ENCODE measurements at regions not wholly inside any gene's neighbourhood (a gene's known extent, or its start where the extent isn't known, plus 50 kb on each side); places are given as distances from the start of the nearest gene placed in this dataset.

GRCh38 chr2:60025496-60025895 is 528.0 kb downstream of the BCL11A start:
- no CpG with 5 or more reads among the region's 2 CpGs for WGBS (ENCODE audit: insufficient coverage)
- H3K4me3 Mint-ChIP-seq: no peak overlapping the region
- H3K27me3 Mint-ChIP-seq: peaks cover 9% of the 10 kb centered on the region
- Histone ChIP-seq H3K9me3 (ENCODE audit: control extremely low read depth in 1 of 3, control insufficient read depth in 2 of 3, insufficient read depth in 1 of 3, low read length in 2 of 3) (no peaks in the 10 kb centered on the region), H3K27ac (ENCODE audit: low read length in 2 of 2) (no peak overlapping the region), H3K4me1 (ENCODE audit: control insufficient read depth in 2 of 2, insufficient read depth in 2 of 2, low read length in 2 of 2) (peaks cover 7 to 8% of the 10 kb centered on the region in 2 donors), H3K4me3 (ENCODE audit: control extremely low read depth in 1 of 5, extremely low read depth in 1 of 5, insufficient read depth in 1 of 5, low read depth in 2 of 5, low read length in 4 of 5) (no peak overlapping the region), H3K79me2 (ENCODE audit: control insufficient read depth, insufficient read depth, low read length) (no peaks in the 10 kb centered on the region), H2AFZ (ENCODE audit: insufficient read depth, low read depth, low read length, poor library complexity, severe bottlenecking) (no peak overlapping the region), H4K20me1 (ENCODE audit: control insufficient read depth, insufficient read depth, low read length, poor library complexity, severe bottlenecking) (no peaks in the 10 kb centered on the region), H3K36me3 (replicated peaks in 1 of 2; ENCODE audit: control extremely low read depth in 1 of 2, control insufficient read depth in 1 of 2, extremely low read depth in 1 of 2, insufficient read depth in 2 of 2, low read length in 1 of 2) (no peaks in the 10 kb centered on the region), H3K27me3 (replicated peaks in 1 of 4; ENCODE audit: control extremely low read depth in 1 of 4, control insufficient read depth in 3 of 4, insufficient read depth in 4 of 4, low read length in 3 of 4) (no peaks in the 10 kb centered on the region), H3K9ac (ENCODE audit: low read length) (no peak overlapping the region), H3K4me2 (replicated peaks; ENCODE audit: low read depth, low read length, poor library complexity, severe bottlenecking) (no peak overlapping the region)
- intact Hi-C loops (cut with micrococcal nuclease): no loop called here
- peaks cover 14% of the 10 kb centered on the region for H3K4me1 Mint-ChIP-seq
- TF ChIP-seq EZH2 (IDR thresholded peaks at IDR 0.05; ENCODE audit: borderline replicate concordance, insufficient read depth, low read depth, low read length, poor library complexity, severe bottlenecking) (no peak), CTCF (IDR thresholded peaks at IDR 0.05) (no peak)
- ChIA-PET POLR2A (no interaction called here), CTCF (no interaction called here)
- no peak overlapping the region for H3K27ac Mint-ChIP-seq
- DNase-seq (no peak), ATAC-seq (ENCODE audit: low read depth) (no peak)
- peaks cover 2% of the 10 kb centered on the region for H3K9me3 Mint-ChIP-seq (ENCODE audit: insufficient read depth)

DNA sequence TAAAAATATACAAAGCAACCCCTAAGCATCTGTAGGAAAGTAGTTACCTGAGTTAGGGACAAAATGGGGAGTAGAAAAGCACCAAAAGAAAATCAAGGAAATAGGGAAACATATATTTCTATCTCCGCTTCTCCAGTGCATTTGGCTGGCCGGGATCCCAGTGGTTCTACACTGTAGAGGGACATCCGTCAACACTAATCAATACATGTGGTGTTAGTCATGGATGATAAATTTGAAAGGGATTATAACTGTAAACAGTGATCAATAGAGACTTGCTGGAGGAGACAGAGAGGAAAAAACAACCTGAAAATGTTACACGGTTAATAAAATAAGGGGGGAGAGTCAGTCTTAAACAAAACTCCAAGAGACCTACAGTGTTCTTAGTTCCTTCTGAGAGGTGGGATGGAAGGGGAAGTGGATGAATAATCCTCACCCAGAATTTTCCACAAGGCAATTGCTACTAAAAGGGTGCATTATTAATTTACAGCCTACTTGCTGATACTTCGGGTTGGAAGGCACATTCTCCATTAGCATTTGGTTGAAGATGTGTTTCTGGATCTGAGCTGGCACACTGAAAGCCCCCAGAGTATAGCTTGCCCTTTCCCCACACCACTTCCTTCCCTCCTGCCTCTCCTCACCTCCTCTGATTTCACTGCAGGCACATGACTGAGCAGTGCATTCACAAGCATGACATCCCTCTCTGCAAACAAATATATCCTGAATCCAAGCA is 530.0 kb downstream of the BCL11A start:
- Histone ChIP-seq H3K4me2 (replicated peaks; ENCODE audit: low read depth, low read length, poor library complexity, severe bottlenecking) (peak overlapping the region; percentile 34), H3K27me3 (replicated peaks in 1 of 4; ENCODE audit: control extremely low read depth in 1 of 4, control insufficient read depth in 3 of 4, insufficient read depth in 4 of 4, low read length in 3 of 4) (no peaks in the 10 kb centered on the region), H3K9ac (ENCODE audit: low read length) (no peak overlapping the region), H3K4me3 (ENCODE audit: control extremely low read depth in 1 of 5, extremely low read depth in 1 of 5, insufficient read depth in 1 of 5, low read depth in 2 of 5, low read length in 4 of 5) (peak overlapping the region in 1 of 5 experiments; percentile 14), H3K9me3 (ENCODE audit: control extremely low read depth in 1 of 3, control insufficient read depth in 2 of 3, insufficient read depth in 1 of 3, low read length in 2 of 3) (peaks cover 2 to 7% (median 4%) of the 10 kb centered on the region in 3 donors), H2AFZ (ENCODE audit: insufficient read depth, low read depth, low read length, poor library complexity, severe bottlenecking) (peak overlapping the region; percentile 53), H3K79me2 (ENCODE audit: control insufficient read depth, insufficient read depth, low read length) (no peaks in the 10 kb centered on the region), H4K20me1 (ENCODE audit: control insufficient read depth, insufficient read depth, low read length, poor library complexity, severe bottlenecking) (no peaks in the 10 kb centered on the region), H3K4me1 (ENCODE audit: control insufficient read depth in 2 of 2, insufficient read depth in 2 of 2, low read length in 2 of 2) (peaks cover 7 to 8% of the 10 kb centered on the region in 2 donors), H3K36me3 (replicated peaks in 1 of 2; ENCODE audit: control extremely low read depth in 1 of 2, control insufficient read depth in 1 of 2, extremely low read depth in 1 of 2, insufficient read depth in 2 of 2, low read length in 1 of 2) (no peaks in the 10 kb centered on the region), H3K27ac (ENCODE audit: low read length in 2 of 2) (no peak overlapping the region)
- no peak for TF ChIP-seq EZH2 (IDR thresholded peaks at IDR 0.05; ENCODE audit: borderline replicate concordance, insufficient read depth, low read depth, low read length, poor library complexity, severe bottlenecking)
- TF ChIP-seq CTCF (IDR thresholded peaks at IDR 0.05): no peak
- H3K27ac Mint-ChIP-seq: no peak overlapping the region
- H3K4me3 Mint-ChIP-seq: peak overlapping the region; percentile 42
- peaks cover 12% of the 10 kb centered on the region for H3K27me3 Mint-ChIP-seq
- ChIA-PET POLR2A (no interaction called here), CTCF (no interaction called here)
- DNase-seq: no peak
- ATAC-seq (ENCODE audit: low read depth): no peak
- no CpG with 5 or more reads among the region's 5 CpGs for WGBS (ENCODE audit: insufficient coverage)
- intact Hi-C loops (cut with micrococcal nuclease): no loop called here
- peaks cover 14% of the 10 kb centered on the region for H3K4me1 Mint-ChIP-seq
- H3K9me3 Mint-ChIP-seq (ENCODE audit: insufficient read depth): peaks cover 5% of the 10 kb centered on the region
